ENCODE measurements at regions not wholly inside any gene's neighbourhood (a gene's known extent, or its start where the extent isn't known, plus 50 kb on each side); places are given as distances from the start of the nearest gene placed in this dataset.

- Histone ChIP-seq H3K36me3 (ENCODE audit: low read depth) (no peaks in the 10 kb centered on the region), H3K27ac (ENCODE audit: poor library complexity, severe bottlenecking) (no peak overlapping the region), H3K4me1 (ENCODE audit: insufficient read depth, poor library complexity, severe bottlenecking) (no peaks in the 10 kb centered on the region), H3K27me3 (ENCODE audit: insufficient read depth, poor library complexity, severe bottlenecking) (no peaks in the 10 kb centered on the region), H3K4me3 (ENCODE audit: severe bottlenecking) (no peak overlapping the region), H3K9me3 (ENCODE audit: severe bottlenecking) (no peaks in the 10 kb centered on the region)
- no peak for DNase-seq (ENCODE audit: low spot score)
- ATAC-seq (ENCODE audit: low read depth): no peak
- TF ChIP-seq CTCF (IDR thresholded peaks at IDR 0.05; ENCODE audit: poor library complexity, severe bottlenecking): no peak
These were observed 69.5 kb downstream of the TMEM30B start for GRCh38 chr14:61211476-61212255.

GRCh38 chr14:61203081-61203753 lies 77.9 kb downstream of the TMEM30B start:
- H3K27me3 ChIP-seq (ENCODE audit: insufficient read depth, poor library complexity, severe bottlenecking): no peaks in the 10 kb centered on the region
- DNase-seq (ENCODE audit: low spot score) (no peak), ATAC-seq (ENCODE audit: low read depth) (no peak)
- H3K36me3 ChIP-seq (ENCODE audit: low read depth): no peaks in the 10 kb centered on the region
- TF ChIP-seq CTCF (IDR thresholded peaks at IDR 0.05; ENCODE audit: poor library complexity, severe bottlenecking): no peak
- no peaks in the 10 kb centered on the region for H3K4me1 ChIP-seq (ENCODE audit: insufficient read depth, poor library complexity, severe bottlenecking)
- H3K4me3 ChIP-seq (ENCODE audit: severe bottlenecking): no peak overlapping the region
- H3K27ac ChIP-seq (ENCODE audit: poor library complexity, severe bottlenecking): no peak overlapping the region
- H3K9me3 ChIP-seq (ENCODE audit: severe bottlenecking): no peaks in the 10 kb centered on the region

- Histone ChIP-seq H3K27ac (ENCODE audit: poor library complexity, severe bottlenecking) (no peak overlapping the region), H3K9me3 (ENCODE audit: severe bottlenecking) (no peaks in the 10 kb centered on the region), H3K36me3 (ENCODE audit: low read depth) (no peaks in the 10 kb centered on the region), H3K4me1 (ENCODE audit: insufficient read depth, poor library complexity, severe bottlenecking) (no peaks in the 10 kb centered on the region), H3K27me3 (ENCODE audit: insufficient read depth, poor library complexity, severe bottlenecking) (no peaks in the 10 kb centered on the region), H3K4me3 (ENCODE audit: severe bottlenecking) (no peak overlapping the region)
- no peak for DNase-seq (ENCODE audit: low spot score)
- ATAC-seq (ENCODE audit: low read depth): no peak
- no peak for TF ChIP-seq CTCF (IDR thresholded peaks at IDR 0.05; ENCODE audit: poor library complexity, severe bottlenecking)
These were observed 79.0 kb downstream of the TMEM30B start for GRCh38 chr14:61202124-61202523.

DNA sequence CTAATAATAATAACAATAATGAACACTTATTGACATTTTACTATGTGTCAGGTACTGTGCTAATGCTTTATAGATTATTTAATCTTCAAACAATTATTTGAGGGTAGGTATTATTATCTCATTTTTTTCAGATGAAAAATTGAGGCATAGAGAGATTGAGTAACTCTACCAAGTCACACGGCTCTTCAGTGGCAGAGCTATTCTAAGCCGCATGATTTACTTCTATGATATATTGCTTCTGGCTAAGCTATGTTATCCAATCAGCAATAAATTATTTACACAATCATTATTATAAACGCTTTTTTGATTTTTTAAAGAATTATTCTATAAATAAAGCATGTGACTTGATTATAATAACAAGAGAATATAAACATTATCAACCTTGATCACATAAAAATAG lies 80.0 kb downstream of the TMEM30B start:
- no peak for ATAC-seq (ENCODE audit: low read depth)
- H3K4me3 ChIP-seq (ENCODE audit: severe bottlenecking): no peak overlapping the region
- no peak overlapping the region for H3K27ac ChIP-seq (ENCODE audit: poor library complexity, severe bottlenecking)
- TF ChIP-seq CTCF (IDR thresholded peaks at IDR 0.05; ENCODE audit: poor library complexity, severe bottlenecking): no peak
- DNase-seq (ENCODE audit: low spot score): no peak
- no peaks in the 10 kb centered on the region for H3K36me3 ChIP-seq (ENCODE audit: low read depth)
- H3K4me1 ChIP-seq (ENCODE audit: insufficient read depth, poor library complexity, severe bottlenecking): no peaks in the 10 kb centered on the region
- no peaks in the 10 kb centered on the region for H3K9me3 ChIP-seq (ENCODE audit: severe bottlenecking)
- no peaks in the 10 kb centered on the region for H3K27me3 ChIP-seq (ENCODE audit: insufficient read depth, poor library complexity, severe bottlenecking)

- ATAC-seq (ENCODE audit: low read depth): no peak
- no peak for TF ChIP-seq CTCF (IDR thresholded peaks at IDR 0.05; ENCODE audit: poor library complexity, severe bottlenecking)
These were observed 83.7 kb downstream of the TMEM30B start for GRCh38 chr14:61197416-61197815.

More at GRCh38 chr14:61197416-61197815, 83.7 kb downstream of the TMEM30B start:
- H3K9me3 ChIP-seq (ENCODE audit: severe bottlenecking): no peaks in the 10 kb centered on the region
- DNase-seq (ENCODE audit: low spot score): no peak
- no peaks in the 10 kb centered on the region for H3K4me1 ChIP-seq (ENCODE audit: insufficient read depth, poor library complexity, severe bottlenecking)
- no peak overlapping the region for H3K4me3 ChIP-seq (ENCODE audit: severe bottlenecking)
- no peaks in the 10 kb centered on the region for H3K27me3 ChIP-seq (ENCODE audit: insufficient read depth, poor library complexity, severe bottlenecking)
- no peaks in the 10 kb centered on the region for H3K36me3 ChIP-seq (ENCODE audit: low read depth)
- no peak overlapping the region for H3K27ac ChIP-seq (ENCODE audit: poor library complexity, severe bottlenecking)

Measured in RWPE2 (cell line).